HS-5 (cell line): ENCODE measurements at regions not wholly inside any gene's neighbourhood (a gene's known extent, or its start where the extent isn't known, plus 50 kb on each side); places are given as distances from the start of the nearest gene placed in this dataset.
"Not testable (repeated sequence)": the region's sequence is repeated elsewhere in the genome, so short reads cannot be mapped to it uniquely, and the experiment has no call there.

Experiments
- DNase-seq: peaks from one replicate; pipeline ENCODE4 v3.0.0-alpha.2; 2012; ENCODE audit warnings: low read depth

DNA sequence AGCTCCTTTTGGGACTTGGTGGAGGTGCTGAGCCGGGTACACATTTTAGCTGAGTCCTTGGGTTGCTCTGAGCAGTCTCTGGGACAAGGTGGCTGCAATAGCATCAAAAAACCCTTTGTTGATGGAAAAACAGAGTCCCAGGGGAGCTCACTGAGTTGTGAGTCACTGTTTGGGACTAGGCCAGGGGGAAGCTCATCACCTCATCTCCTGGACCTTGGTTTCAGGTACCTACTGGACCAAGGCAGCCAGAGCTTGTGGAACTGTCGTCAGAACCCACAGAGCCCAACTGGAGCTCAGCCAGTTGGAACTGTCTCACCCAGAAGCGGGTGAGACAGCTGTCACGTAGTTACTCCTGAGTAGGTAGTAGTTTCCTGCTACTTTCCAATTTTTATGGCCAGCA, 146.7 kb downstream of the HLX start:
- DNase-seq: no peak

DNA sequence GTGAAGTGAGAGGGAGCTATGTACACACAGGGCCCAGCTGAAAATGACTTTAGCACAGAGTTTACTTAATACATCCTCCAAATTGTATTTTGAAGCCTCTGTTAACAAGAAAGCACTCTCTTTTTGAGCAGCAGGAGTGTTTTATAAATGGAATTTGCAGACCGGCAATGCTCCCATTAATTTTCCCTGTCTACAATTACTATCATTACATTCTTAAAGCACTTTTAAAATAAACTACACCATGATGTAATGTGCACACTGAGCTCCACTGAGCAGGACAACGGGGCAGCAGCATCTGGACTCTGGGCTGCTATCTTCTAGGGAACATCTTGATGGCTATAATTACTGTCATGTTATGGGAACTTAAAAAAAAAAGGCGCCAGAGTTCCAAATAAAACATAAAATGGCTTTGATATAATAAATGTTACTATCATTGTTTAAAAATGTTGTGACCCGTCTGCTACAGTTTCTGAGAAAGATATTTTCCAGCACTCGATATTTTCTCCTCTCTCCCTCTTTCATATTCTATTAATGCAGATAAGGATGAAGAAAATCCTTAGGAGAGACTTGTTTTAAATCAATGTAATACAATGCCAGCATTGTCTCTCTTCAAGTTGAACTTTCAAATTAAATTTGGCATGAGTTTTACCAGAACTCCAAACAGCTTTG, 150.9 kb downstream of the HLX start:
- no peak for DNase-seq

DNA sequence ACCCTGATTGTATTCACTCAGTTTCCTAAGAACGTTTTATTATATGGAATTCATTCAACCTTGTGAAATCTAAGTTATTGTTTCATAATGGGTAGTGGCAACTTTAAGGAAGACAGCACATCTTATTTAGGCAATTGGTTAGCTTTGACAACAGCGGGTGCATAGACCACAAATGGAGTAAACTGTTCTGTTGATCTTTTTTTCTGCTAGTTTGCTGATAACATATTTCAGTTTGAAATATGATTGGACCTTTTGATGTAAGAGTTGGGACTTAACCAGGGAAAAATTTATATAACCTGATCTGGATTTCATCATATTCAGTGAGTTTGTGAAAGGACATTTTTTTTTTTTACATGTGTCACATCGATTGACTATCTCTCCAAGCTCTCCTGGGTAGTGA, 151.7 kb downstream of the HLX start:
- DNase-seq: no peak

GRCh38 chr1:221031458-221032203, 152.4 kb downstream of the HLX start:
- no peak for DNase-seq

DNA sequence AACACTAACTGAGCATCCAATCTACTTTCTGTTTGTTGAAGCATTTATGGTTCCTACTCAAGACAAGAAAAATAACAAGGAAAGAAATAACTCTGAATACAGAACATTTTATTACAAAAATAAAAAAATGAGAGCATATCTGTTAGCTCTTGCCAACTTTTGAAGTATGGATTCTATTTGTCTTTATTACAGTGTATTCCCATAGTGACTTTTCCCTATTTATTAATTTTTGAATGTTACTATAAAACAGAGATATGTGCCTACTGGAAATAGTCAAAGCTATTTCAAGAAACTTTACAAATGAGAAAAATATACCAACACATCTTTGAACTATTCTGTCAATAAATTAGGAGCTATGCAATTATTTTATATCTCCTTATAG, 153.0 kb downstream of the HLX start:
- no peak for DNase-seq

GRCh38 chr1:221032637-221033280, 153.5 kb downstream of the HLX start:
- no peak for DNase-seq

DNA sequence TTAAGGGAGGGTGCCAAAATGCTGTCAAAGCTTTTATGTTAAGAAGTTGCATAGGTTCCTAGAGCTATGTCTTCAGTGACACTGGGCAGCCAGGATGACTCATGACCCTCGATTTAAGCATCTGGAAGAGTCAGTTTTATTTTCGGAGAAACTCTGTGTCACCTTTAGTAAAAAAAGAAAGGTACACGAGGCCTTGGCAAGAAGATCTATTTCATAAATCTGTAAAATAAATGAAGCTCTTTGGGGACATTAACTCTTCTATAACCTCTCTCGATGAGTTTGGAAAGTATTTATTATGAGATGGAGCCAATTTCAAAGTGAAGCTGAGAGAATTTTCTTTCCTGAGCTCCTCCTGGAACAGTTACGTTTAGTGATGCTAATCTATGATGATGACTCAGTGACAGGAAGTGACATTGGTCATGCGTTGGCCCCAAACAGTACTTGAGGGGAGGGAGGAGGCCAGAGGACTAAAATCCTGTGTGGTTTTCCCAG, 156.5 kb downstream of the HLX start:
- peak; percentile 84 for DNase-seq

DNA sequence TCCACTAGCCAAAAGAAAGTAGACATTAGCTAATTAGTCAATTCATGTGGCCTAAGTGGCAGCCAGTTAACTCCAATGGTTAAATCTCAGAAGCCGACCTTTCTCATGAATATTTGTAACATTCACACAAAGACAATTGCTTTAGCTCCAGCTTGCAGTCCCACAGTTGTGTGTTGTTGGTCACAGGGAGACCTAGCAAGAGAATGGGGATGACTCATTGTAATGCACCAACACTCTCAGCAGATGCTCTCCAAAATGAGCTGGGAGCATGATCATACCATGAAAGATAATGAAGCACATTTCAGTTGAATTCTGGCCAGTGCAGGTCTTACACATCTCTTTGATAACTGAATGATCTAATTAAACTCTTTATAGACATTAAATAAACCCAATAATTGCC, 160.4 kb downstream of the HLX start:
- no peak for DNase-seq

GRCh38 chr1:221040101-221040500, 160.9 kb downstream of the HLX start:
- DNase-seq: no peak

DNA sequence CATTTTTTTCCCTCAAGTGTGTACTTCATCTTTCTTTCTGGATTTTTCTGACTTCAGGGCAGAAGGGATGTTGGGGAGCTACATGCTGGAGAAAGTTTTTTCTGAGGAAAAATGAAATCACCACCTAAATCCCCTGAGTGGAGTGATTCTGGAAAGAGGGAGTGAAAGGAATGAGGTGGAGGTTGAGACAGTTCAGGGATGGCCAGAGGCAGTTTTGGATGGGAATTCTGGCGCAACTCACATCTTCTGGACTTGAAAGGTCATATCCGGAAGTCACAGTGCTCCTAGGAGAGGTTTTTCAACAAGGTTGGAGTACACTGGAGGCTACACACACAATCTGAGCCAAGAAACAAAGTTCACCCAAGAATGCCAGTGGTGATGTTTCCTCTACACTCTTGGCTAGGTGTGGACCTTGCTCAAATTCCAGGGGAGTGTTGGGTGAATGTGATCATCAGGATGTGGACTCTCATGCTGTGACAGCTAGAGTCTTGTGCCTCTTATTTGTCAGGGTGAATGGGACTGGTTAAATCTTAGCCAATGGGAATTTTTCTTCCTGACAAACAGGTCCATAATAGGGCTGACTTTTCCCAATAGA, 161.5 kb downstream of the HLX start:
- DNase-seq: no peak

GRCh38 chr1:221044538-221044937, 165.3 kb downstream of the HLX start:
- DNase-seq: no peak

DNA sequence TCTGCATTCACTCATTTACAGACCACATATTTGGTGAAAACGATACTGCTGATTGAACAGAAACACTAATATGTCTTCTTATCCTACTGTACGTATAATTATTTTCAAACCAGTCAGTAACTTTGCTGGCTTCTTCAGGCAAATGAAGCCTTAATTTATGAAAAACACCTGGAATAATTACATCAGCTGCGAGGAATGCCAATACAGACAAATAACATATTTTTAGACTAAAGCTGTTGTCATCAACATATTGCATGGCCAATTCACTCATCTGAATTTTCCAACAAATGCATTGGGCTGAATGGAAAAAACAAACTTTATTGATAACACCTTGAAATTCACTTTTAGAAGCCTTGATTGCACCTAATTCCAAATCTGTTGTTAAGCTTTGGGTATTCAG, 165.9 kb downstream of the HLX start:
- DNase-seq: no peak

GRCh38 chr1:221045842-221046831, 166.9 kb downstream of the HLX start:
- no peak for DNase-seq

DNA sequence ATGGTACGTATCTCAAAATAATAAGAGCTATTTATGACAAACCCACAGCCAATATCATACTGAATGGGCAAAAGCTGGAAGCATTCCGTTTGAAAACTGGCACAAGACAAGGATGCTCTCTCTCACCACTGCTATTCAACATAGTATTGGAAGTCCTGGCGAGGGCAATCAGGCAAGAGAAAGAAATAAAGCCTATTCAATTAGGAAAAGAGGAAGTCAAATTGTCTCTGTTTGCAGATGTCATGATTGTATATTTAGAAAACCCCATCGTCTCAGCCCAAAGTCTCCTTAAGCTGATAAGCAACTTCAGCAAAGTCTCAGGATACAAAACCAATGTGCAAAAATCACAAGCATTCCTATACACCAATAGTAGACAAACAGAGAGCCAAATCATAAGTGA, 172.1 kb downstream of the HLX start:
- DNase-seq: not testable (repeated sequence)

DNA sequence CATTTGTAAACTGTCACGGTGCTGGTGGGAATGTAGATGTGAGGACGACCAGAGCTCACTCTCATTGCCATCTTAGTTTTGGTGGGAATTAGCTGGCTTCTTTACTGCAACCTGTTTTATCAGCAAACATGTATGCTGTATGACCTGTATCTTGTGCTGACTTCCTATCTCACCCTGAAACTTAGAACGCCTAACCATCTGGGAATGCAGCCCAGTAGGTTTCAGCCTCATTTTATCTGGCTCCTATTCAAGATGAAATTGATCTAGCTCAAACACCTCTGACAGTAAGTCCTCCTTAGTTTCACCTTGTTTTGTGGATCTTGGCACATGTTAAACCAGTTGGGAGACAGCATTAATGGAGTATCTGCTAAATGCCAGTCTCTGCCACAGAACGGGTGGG, 174.6 kb downstream of the HLX start:
- DNase-seq: no peak

DNA sequence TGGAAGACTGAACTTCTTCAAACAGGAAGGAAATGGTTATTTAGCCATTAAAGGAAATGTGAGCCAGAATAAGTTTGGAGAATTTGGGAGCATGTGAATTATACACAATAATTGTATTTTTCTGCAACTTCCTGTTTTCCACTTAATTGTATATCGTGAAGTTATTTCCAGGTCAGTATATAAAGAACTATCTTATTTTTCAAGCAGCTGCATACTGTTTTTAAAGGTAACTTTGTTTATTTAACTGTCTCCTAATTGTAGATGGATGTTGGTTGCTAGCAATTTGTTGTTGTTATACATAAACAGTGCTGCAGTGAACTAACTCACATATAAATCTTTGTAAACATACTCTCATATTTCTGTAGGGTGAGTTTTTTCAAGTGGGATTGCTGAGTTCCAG, 180.3 kb downstream of the HLX start:
- no peak for DNase-seq

GRCh38 chr1:221063651-221064050, 184.4 kb downstream of the HLX start:
- DNase-seq: no peak

- DNase-seq: no peak
Measured at GRCh38 chr1:221066351-221067001, 187.2 kb downstream of the HLX start.

- no peak for DNase-seq
Measured at GRCh38 chr1:221067721-221068120, 188.5 kb downstream of the HLX start.

GRCh38 chr1:221069178-221069903, 190.1 kb downstream of the HLX start:
- DNase-seq: no peak
